ENCODE measurements at regions not wholly inside any gene's neighbourhood (a gene's known extent, or its start where the extent isn't known, plus 50 kb on each side); places are given as distances from the start of the nearest gene placed in this dataset.

- H3K27ac Mint-ChIP-seq, result no peak overlapping the region
- no peak overlapping the region for H3K4me3 Mint-ChIP-seq
- peaks cover 2% of the 10 kb centered on the region; the same call in 1 of the 2 replicates for H3K27me3 Mint-ChIP-seq (ENCODE audit: insufficient read depth)
- H3K9me3 Mint-ChIP-seq, result peaks cover 80% of the 10 kb centered on the region
- DNase-seq, result no peak
- TF ChIP-seq CTCF (IDR thresholded peaks at IDR 0.05), result no peak
- H3K4me1 Mint-ChIP-seq (ENCODE audit: low read depth), result no peaks in the 10 kb centered on the region
- peaks cover 15% of the 10 kb centered on the region; the same call in 1 of the 2 replicates for H3K36me3 Mint-ChIP-seq (ENCODE audit: low read depth)
These were observed 782.9 kb downstream of the BRD1 start for GRCh38 chr22:49044776-49045175.

GRCh38 chr22:49044091-49044490 is 783.6 kb downstream of the BRD1 start:
- Mint-ChIP-seq H3K27ac (no peak overlapping the region), H3K9me3 (peaks cover 77% of the 10 kb centered on the region)
- no peak for DNase-seq

DNA sequence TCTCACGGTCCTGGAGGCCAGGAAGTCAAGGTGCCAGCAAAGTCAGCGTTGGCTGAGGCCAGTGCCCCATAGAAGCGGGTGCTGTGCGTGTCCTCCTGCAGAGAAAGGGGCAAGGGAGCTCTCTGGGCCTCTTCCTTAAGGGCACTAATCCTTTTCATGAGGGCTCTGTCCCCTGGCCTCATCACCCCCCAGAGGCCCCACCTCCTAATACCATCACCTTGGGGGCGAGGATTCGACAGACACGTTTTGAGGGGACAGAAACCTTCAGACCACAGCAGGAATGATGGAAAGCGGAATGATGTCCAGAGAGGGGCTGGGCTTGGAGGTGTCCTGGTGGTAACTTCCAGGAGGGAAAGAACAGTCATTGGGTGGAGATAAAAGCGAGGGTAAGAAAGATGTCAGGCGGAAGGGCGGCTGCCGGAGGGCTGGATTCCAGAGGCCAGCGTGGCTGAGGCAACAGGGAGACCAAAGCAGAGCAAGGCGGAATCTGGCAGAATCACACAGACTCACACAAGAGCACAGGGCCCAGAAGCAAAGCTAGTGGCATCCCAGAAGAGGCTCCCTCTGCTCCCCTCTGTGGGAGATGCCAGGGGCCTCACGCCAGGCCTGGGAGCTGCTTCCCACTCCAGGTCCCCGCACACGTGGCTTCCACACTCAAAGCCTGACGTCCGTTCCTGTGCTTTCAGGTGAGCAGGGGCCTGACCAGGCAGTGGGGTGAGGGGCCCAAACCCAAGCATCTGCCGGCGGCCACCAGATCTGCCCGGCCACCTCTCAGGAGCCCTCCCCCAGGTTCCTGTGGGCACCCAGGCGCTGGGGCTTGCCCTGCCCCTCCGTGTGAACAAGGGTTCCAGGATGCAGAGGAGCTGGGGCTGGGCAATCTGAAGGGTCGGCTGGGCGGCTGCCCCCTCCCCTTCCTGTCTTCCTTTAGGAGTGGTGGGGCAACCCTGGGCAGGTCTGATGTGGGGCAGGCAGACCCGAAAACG is 784.5 kb downstream of the BRD1 start:
- Mint-ChIP-seq H3K27me3 (ENCODE audit: insufficient read depth) (peaks cover 2% of the 10 kb centered on the region; the same call in 1 of the 2 replicates), H3K36me3 (ENCODE audit: low read depth) (peaks cover 10% of the 10 kb centered on the region; the same call in 1 of the 2 replicates), H3K9me3 (peaks cover 79% of the 10 kb centered on the region), H3K27ac (no peak overlapping the region), H3K4me3 (no peak overlapping the region), H3K4me1 (ENCODE audit: low read depth) (no peaks in the 10 kb centered on the region)
- no peak for DNase-seq
- TF ChIP-seq CTCF (IDR thresholded peaks at IDR 0.05), result no peak

More at GRCh38 chr22:49044091-49044490, 783.6 kb downstream of the BRD1 start:
- Mint-ChIP-seq H3K36me3 (ENCODE audit: low read depth) (peaks cover 10% of the 10 kb centered on the region; the same call in 1 of the 2 replicates), H3K27me3 (ENCODE audit: insufficient read depth) (peaks cover 2% of the 10 kb centered on the region; the same call in 1 of the 2 replicates), H3K4me3 (no peak overlapping the region), H3K4me1 (ENCODE audit: low read depth) (no peaks in the 10 kb centered on the region)
- TF ChIP-seq CTCF (IDR thresholded peaks at IDR 0.05), result no peak

DNA sequence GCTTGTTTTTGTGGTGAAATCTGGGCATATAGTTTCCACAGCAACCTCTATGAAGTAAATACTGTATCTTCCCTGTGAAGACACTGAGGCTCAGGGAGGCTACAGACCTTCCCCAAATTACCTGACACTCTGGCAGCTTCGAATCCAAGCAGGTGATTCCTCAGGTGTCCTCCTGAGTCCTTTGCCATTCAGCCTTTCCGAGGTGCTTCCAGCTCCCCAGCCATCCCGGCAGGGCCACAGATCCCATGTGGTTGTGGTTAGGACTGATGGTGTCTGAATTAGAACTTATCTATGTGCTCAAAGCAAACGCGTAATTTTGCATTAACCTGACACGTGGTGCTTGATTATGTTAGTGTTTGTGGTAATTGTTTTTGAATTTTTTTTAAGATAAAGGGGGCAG is 785.6 kb downstream of the BRD1 start:
- Mint-ChIP-seq H3K27me3 (ENCODE audit: insufficient read depth) (peaks cover under 1% of the 10 kb centered on the region; the same call in 1 of the 2 replicates), H3K4me3 (no peak overlapping the region), H3K9me3 (peaks cover 76% of the 10 kb centered on the region), H3K27ac (no peak overlapping the region), H3K36me3 (ENCODE audit: low read depth) (peaks cover 11% of the 10 kb centered on the region; the same call in 1 of the 2 replicates), H3K4me1 (ENCODE audit: low read depth) (no peaks in the 10 kb centered on the region)
- no peak for DNase-seq
- TF ChIP-seq CTCF (IDR thresholded peaks at IDR 0.05), result no peak

DNA sequence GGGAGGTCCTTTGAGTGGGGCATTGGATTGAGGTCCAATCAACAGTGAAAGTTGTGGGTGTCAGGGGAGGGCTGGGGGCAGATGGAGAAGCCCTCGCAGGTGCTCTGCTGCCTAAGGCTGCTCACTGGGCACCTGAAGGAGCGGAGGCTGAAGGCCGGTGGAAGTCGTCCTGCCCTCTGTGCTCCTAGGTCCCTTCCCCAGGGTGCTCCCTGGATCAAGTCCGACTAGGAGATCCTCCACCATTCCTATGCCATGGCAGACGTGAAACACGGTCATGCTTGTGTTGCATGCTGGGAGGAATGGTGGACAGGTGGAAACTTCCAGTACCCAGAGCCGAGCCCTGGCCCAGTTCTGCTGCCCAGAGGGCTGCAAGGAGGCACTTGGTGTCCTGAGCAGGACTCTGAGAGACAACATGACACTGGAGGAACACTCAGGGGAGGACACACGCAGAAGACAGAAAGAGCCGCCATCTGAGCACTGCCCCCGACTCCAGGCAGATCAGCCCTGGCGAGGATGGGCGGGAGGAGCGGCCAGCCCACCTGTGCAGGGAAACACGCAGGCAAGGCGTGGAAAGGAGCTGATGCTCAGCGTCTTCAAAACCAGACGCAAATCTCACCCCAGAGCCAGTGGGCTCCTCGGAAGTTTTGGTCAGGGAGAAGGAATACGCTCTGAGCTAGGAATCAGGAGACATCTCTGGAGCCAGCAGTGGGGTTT is 786.8 kb downstream of the BRD1 start:
- H3K4me1 Mint-ChIP-seq (ENCODE audit: low read depth), result no peaks in the 10 kb centered on the region
- no peaks in the 10 kb centered on the region; the same call in 1 of the 2 replicates for H3K27me3 Mint-ChIP-seq (ENCODE audit: insufficient read depth)
- peaks cover 77% of the 10 kb centered on the region for H3K9me3 Mint-ChIP-seq
- no peak overlapping the region for H3K27ac Mint-ChIP-seq
- no peak overlapping the region for H3K4me3 Mint-ChIP-seq
- DNase-seq, result no peak
- TF ChIP-seq CTCF (IDR thresholded peaks at IDR 0.05), result no peak
- peaks cover 18% of the 10 kb centered on the region for H3K36me3 Mint-ChIP-seq (ENCODE audit: low read depth)
